HG03060 (cell line): ENCODE measurements at regions not wholly inside any gene's neighbourhood (a gene's known extent, or its start where the extent isn't known, plus 50 kb on each side); places are given as distances from the start of the nearest gene placed in this dataset.
"Not testable (repeated sequence)": the region's sequence is repeated elsewhere in the genome, so short reads cannot be mapped to it uniquely, and the experiment has no call there.

ENCODE experiments used
- ATAC-seq: cut with Tn5 transposase; IDR thresholded peaks from one replicate; pipeline ENCODE4 v1.9.1; 2021; ENCODE audit warnings: low read depth, moderate number of reproducible peaks; ENCODE audit not compliant: unreplicated experiment

GRCh38 chr2:58428096-58429013 is 187.2 kb upstream of the FANCL start:
- ATAC-seq = no peak

DNA sequence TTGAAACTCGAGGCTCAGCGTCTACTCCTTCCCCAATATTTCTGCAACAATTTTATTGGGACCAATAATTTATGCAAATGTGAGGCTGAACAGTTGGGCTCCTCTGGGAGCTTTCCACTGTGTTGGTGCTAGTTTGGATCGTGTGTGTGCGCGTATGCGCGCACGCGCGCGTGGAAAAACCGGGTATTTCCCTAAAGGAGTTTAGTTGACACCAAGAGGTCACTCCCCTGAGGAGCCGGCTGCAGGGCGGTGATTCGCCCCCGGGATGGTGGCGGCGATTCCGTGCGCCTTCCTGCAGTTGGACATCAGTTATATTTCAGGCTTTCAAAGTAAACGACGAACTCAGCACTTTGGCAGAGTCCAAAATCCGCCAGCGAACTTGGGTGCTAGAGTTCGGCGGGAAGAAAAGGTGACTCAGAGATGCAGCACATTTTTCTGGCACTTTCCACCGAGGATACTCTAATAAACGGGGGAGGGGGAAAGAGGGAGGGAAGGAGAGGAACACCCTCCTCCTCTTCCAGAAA is 186.5 kb upstream of the FANCL start:
- no peak for ATAC-seq

DNA sequence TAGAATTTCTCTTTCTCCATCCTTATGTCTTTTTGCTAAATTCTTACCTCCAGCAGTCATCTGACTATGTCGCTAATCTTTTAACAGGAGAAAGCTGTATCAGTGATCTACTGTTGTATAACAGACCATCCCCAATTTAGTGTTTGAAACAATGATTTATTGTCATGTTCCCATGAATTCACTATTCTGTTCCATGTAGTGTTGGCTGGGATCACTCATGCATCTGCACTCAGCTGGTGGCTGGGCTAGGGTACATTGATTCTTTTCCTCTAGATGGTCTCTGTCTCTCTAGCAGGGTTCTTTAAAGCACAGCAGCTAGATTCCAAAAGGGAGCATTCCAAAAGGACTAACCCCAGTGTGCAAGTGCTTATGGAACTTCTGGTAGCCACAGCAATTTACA is 184.2 kb upstream of the FANCL start:
- no peak for ATAC-seq

DNA sequence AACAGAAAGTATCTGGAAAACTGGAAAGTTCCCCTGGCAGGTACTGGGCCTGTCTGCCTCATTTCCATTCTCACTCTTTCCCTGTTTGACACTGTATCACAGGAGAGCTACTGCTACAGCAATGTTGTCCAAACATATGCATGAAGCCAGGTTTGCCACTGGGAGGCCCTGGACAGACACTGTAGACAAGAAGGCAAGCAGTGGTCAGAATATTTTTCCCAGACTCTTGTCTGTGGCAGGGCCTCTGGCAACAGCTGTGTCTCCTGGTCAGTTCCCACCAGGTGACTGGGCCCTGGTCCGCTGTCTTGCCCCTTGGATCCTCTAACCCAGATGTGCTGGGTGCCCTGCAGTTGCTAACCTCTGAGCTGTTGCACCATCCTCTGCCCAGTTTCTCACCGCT is 178.9 kb upstream of the FANCL start:
- ATAC-seq = no peak

DNA sequence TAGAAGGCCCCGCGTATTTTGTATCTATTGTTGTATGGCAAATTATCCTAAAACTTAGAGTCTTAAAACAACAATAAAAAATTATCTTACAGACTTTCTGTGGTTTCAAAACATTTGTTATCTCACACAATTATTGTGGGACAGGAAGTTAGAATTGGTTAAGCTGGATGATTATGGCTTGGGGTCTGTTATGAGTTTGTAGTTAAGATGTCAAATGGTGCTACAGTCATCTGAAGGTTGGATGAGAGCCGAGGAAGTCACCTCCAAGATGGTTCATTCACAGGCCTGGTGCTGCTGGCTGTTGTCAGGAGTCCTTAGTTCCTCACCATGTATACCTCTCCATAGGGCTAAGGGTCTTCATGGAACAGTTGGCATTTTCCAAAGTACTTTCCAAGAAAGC is 175.6 kb upstream of the FANCL start:
- no peak for ATAC-seq

DNA sequence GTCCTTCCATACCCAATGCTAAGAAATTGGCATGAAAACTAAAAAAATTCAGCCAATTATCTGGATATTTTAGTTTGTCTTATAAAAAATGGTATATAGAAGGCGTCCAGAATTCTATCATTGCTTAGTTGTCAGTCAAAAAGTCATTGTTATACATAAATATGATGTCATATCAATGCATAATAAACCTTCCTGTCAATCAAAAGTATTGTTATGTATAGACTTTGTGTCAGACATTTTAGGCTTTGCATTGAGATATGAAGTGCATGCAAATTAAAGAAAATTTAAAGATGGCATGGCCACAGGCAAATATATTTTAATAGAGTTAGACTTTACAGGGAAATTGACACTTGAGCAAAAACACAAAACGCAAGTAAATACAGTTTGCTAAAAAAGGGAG is 173.4 kb upstream of the FANCL start:
- ATAC-seq = no peak

GRCh38 chr2:58410549-58410948 is 169.4 kb upstream of the FANCL start:
- no peak for ATAC-seq

GRCh38 chr2:58407487-58407886 is 166.4 kb upstream of the FANCL start:
- ATAC-seq = no peak

GRCh38 chr2:58405341-58405740 is 164.2 kb upstream of the FANCL start:
- ATAC-seq = no peak

DNA sequence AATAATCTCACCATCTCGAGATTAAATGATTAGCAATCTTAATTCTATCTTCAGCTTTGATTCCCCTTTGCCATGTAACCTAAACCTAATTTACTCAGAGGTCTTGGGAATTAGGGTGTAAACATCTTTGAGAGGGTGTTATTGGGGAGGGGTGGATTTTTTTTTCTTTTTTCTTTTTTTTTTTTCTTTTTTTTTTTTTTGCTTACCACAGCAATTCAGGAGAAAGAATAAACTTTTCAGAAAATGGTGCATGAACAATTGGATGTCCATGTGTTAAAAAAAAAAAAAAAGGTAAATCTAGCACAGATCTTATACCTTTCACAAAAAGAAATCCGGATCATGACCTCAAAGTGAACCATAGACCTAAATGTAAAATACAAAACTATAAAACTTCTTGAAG is 160.8 kb upstream of the FANCL start:
- no peak for ATAC-seq

- no peak for ATAC-seq
Observed at GRCh38 chr2:58398406-58398805, 157.3 kb upstream of the FANCL start.

DNA sequence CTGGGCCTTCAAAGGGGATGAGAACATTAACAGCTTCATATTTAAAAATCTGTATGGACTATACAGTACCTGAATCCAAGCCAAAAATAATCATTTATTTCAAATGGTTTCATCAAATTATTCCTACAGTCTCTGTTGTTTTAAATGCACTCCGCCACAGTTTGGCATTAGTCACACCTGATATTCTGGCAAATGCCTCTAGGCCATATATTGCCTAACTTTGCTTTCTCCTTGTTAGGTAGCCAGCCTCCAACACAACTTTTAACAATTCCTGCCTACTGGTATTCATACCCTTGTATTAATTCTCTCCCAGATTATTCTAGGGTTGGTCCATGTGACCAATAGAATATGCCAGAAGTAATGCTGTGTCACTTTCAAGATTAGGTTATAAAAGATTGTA is 146.6 kb upstream of the FANCL start:
- ATAC-seq = no peak

DNA sequence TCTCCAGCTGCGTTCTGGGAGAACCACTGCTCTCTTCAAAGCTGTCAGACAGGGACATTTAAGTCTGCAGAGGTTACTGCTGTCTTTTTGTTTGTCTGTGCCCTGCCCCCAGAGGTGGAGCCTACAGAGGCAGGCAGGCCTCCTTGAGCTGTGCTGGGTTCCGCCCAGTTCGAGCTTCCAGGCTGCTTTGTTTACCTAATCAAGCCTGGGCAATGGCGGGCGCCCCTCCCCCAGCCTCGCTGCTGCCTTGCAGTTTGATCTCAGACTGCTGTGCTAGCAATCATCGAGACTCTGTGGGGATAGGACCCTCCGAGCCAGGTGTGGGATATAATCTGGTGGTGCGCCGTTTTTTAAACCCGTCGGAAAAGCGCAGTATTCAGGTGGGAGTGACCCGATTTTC is 145.8 kb upstream of the FANCL start:
- ATAC-seq = not testable (repeated sequence)

DNA sequence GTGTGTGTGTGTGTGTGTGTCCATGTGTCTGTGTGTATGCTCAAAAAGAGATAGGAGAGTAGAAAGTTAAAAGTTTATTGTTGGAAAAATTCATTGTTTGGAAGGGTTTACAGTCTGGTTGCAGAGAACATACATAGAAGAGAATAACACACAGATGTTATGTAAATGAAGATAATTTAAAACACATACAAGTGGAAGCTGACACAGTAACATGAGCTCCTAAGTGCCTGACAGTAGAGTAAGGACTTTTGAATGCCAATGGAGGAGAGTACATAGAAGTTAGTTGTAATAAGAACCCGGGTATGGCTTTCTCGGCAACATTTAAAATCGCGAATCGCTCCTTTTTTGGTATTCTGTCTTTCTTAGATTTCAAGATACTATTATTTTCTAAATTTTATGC is 137.0 kb upstream of the FANCL start:
- ATAC-seq = no peak

DNA sequence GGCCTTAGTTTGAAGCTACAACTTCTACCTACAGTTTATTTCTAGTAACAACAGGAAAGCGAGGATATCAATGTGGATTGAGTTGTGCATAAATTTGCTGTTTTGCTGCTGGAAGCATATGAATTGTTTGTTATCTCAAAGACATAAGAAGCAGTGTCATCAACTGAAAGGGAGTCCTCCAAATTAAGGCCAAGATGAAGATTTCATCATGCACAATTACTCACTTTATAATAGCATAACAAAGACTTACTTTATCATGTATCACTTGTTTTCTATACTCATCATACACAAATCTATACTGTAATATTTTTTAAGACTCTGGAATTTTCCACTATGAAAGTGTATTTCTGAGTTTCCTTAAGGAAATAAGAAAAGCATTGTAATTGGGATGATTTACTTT is 136.1 kb upstream of the FANCL start:
- ATAC-seq = no peak

DNA sequence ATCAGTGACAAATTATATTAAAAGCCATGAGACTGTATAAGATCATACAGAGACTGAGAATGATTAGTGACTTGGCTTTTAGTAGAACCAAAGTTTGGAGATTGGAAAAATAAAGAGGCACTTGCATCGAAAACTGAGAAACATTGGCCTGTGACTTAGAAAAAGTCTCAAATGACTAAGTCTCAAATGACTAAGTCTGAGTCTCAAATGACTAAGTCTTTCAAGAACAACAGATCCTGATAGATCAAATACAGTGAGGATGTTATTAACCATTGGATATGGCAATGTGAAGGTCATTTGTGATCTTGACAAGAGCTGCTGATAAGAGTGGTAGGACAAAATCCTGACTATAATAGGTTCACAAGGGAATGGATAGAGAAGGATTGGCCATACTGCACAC is 135.5 kb upstream of the FANCL start:
- ATAC-seq = no peak

DNA sequence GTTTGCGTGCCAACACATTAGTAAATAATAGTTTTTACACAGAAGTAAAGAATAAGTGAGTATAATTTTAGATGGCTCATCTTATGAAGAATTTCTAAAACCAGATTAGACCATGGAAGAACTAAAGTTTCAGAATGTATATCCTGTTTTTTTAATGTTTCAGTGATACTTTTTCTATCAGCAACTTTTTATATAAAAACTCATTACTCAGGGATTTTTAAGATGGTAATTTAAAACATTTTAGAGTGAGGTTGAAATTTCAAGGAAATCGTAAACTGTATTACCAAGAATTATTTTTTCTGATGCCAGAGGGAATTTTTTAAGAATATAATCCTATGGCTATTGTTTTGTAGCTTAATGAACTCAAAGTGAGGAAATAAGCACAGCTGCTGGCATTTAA is 128.5 kb upstream of the FANCL start:
- no peak for ATAC-seq

DNA sequence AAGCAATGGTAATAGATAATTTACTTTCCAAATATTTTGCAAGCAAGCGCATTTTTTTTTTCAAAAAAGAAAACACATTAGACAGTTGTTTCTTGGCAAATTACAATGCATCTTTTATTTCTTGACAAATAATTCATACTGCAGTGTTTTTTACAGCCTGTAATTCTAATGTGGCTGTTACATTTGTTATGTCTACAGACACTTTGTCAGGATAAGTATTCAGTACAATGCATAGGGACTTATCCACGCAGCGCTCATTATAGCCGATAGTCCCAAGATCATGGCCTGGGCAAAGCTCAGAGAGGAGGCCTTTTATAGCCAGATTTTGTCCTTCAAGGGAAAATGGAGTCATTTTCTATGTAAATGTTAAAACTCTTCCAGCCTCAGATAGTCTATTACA is 123.0 kb upstream of the FANCL start:
- no peak for ATAC-seq

DNA sequence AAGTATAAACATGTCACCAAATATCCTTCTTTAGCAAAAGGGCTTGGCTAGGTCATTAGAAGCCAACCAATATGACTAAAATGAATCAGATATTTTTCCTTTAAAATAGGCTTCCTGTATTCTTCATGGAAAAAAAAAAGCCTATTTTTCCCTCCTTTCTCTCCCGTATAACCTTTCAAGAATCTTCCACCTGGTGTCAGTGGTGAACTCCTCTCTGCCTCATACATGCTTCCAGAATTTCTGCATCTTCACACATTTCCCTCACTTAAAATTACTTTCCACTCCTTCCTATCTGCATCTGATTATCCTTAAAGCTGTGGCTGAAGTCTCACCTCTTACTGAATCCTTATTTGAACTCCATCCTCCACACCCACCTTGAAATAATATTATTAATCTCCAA is 116.9 kb upstream of the FANCL start:
- ATAC-seq = no peak

GRCh38 chr2:58357521-58357920 is 116.4 kb upstream of the FANCL start:
- ATAC-seq = no peak

- ATAC-seq = no peak
Observed at GRCh38 chr2:58354230-58354629, 113.1 kb upstream of the FANCL start.

GRCh38 chr2:58350484-58350883 is 109.4 kb upstream of the FANCL start:
- ATAC-seq = peak; percentile 88
